AG10803 (cell line): ENCODE measurements at regions not wholly inside any gene's neighbourhood (a gene's known extent, or its start where the extent isn't known, plus 50 kb on each side); places are given as distances from the start of the nearest gene placed in this dataset.

Experiments
- DNase-seq: peaks from one replicate; pipeline ENCODE4 v3.0.0; 2010; ENCODE audit warnings: low read depth
- H3K4me3 ChIP-seq: 2 replicates; pipeline ENCODE4 v1.5.1; 2011; ENCODE audit warnings: mild to moderate bottlenecking, low read length, control low read depth
- CTCF ChIP-seq: conservative IDR thresholded peaks from 2 replicates; pipeline ENCODE4 v1.5.1; 2011; ENCODE audit warnings: mild to moderate bottlenecking, low read length, control low read depth, inconsistent platforms

- no peak overlapping the region for H3K4me3 ChIP-seq
- DNase-seq, result no peak
- no peak for TF ChIP-seq CTCF
Measured at GRCh38 chr2:154637456-154637855, 61.0 kb upstream of the KCNJ3 start.

GRCh38 chr2:154638783-154639182 is 59.7 kb upstream of the KCNJ3 start:
- H3K4me3 ChIP-seq, result no peak overlapping the region
- no peak for TF ChIP-seq CTCF
- no peak for DNase-seq

- no peak for TF ChIP-seq CTCF
- H3K4me3 ChIP-seq, result no peak overlapping the region
- DNase-seq, result no peak
Measured at GRCh38 chr2:154640000-154640399, 58.5 kb upstream of the KCNJ3 start.
